Loucy (cell line): ENCODE measurements at regions not wholly inside any gene's neighbourhood (a gene's known extent, or its start where the extent isn't known, plus 50 kb on each side); places are given as distances from the start of the nearest gene placed in this dataset.

Source experiments
- CTCF ChIP-seq: fragments of 200-600 bp; sonication (generic); conservative IDR thresholded peaks from 2 replicates; pipeline ENCODE4 v1.5.1; 2014; ENCODE audit warnings: mild to moderate bottlenecking, antibody characterized with exemption, low read length
- EZH2phosphoT487 ChIP-seq: fragments of 200-600 bp; IDR thresholded peaks from 2 replicates; pipeline ENCODE4 v1.6.1; 2018; ENCODE audit warnings: antibody characterized with exemption, mild to moderate bottlenecking, moderate library complexity, borderline replicate concordance

- no peak for TF ChIP-seq CTCF
- no peak for TF ChIP-seq EZH2phosphoT487
These were observed 146.5 kb upstream of the MYL2 start for GRCh38 chr12:111066744-111067437.
